Gastroesophageal sphincter (tissue), 4 donors: ENCODE measurements at regions not wholly inside any gene's neighbourhood (a gene's known extent, or its start where the extent isn't known, plus 50 kb on each side); places are given as distances from the start of the nearest gene placed in this dataset.

Experiments
- ATAC-seq: fragments of 150-250 bp; one replicate; pipeline ENCODE4 v1.9.1; 2016; ENCODE audit warnings: mild to moderate bottlenecking, moderate library complexity
- H3K27ac ChIP-seq, 4 donors: fragments of 200-600 bp; sonication (generic) in 3 of 4; 1 replicate in 3 of 4; 2 replicates in 1 of 4; pipeline ENCODE4 v1.5.1; 2016 to 2019
- H3K27me3 ChIP-seq: fragments of 200-600 bp; sonication (generic); one replicate; pipeline ENCODE4 v1.5.1; 2019
- H3K36me3 ChIP-seq, 2 donors: fragments of 200-600 bp; sonication (generic); one replicate each; pipeline ENCODE4 v1.5.1; 2019; ENCODE audit warnings: control low read depth in 1 of 2
- H3K4me1 ChIP-seq, 3 donors: fragments of 200-600 bp; sonication (generic); 1 replicate in 2 of 3; 2 replicates in 1 of 3; pipeline ENCODE4 v1.5.1; 2016 to 2019; ENCODE audit warnings: control low read depth in 2 of 3
- H3K4me3 ChIP-seq, 2 donors: fragments of 200-600 bp; sonication (generic); one replicate each; pipeline ENCODE4 v1.5.1; 2019; ENCODE audit warnings: mild to moderate bottlenecking in 1 of 2, moderate library complexity in 1 of 2
- H3K9me3 ChIP-seq, 3 donors: fragments of 200-600 bp; sonication (generic); one replicate each; pipeline ENCODE4 v1.5.1; 2017 to 2019; ENCODE audit warnings: control low read depth in 2 of 3
- EP300 ChIP-seq: sonication (generic); formaldehyde crosslinking; IDR thresholded peaks from one replicate; pipeline ENCODE4 v1.6.1; 2017; ENCODE audit warnings: antibody characterized with exemption, mild to moderate bottlenecking
- POLR2A ChIP-seq, 2 donors: fragments of 450-650 bp; IDR thresholded peaks; one replicate each; pipeline ENCODE4 v1.6.1; 2017; ENCODE audit warnings: antibody characterized with exemption in 2 of 2, mild to moderate bottlenecking in 2 of 2, moderate library complexity in 1 of 2
- POLR2AphosphoS5 ChIP-seq: sonication (generic); formaldehyde crosslinking; IDR thresholded peaks from one replicate; pipeline ENCODE4 v1.6.1; 2017; ENCODE audit warnings: antibody characterized with exemption
- WGBS, 2 donors: methylation state at CpG; one replicate each; pipeline ENCODE4 v1.1.5; 2018; ENCODE audit warnings: low coverage in 1 of 2; 5-methylcytosine and 5-hydroxymethylcytosine counted together
- TF ChIP-seq, protein P1 (sequence below), 4 experiments: fragments of 200-600 bp in 2 of 4; fragments of 450-650 bp in 2 of 4; sonication (generic) in 1 of 4; IDR thresholded peaks; one replicate each; pipeline ENCODE4 v1.5.1; 2017 to 2019; ENCODE audit warnings: antibody characterized with exemption in 4 of 4, mild to moderate bottlenecking in 2 of 4, moderate library complexity in 2 of 4

DNA sequence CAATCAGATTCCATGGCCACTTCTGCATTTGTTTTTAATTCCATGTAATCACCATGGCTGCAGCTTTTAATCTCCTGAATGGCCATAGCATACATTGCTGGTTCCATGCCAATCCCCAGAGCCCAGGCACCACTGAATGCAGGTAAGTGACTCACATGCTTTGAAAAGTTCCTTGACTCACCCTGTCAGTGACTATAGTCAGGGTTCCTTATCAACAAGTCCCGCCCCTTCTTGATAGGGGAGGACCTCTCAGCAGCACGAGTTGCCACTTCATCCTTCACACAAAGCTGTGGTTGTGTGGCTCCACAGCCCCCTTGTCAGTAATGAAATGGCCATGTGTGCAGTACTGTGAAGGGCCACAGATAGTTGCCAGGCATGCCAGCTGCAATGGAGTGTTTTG, 516.6 kb downstream of the PPARGC1A start:
- no CpG with 5 or more reads among the region's 2 CpGs for WGBS, 2 donors
- Histone ChIP-seq H3K4me3 (no peak overlapping the region), H3K27me3 (no peaks in the 10 kb centered on the region), H3K4me1 (peaks cover 0 to 7% (median 0%) of the 10 kb centered on the region in 3 donors), H3K27ac (peak overlapping the region in 1 of 4 donors; percentile 35), H3K36me3 (no peaks in the 10 kb centered on the region), H3K9me3 (no peaks in the 10 kb centered on the region)
- ATAC-seq, result no peak
- TF ChIP-seq POLR2AphosphoS5 (no peak), EP300 (no peak), POLR2A (IDR thresholded peaks at IDR 0.05) (no peak)
- TF ChIP-seq, protein P1, sequence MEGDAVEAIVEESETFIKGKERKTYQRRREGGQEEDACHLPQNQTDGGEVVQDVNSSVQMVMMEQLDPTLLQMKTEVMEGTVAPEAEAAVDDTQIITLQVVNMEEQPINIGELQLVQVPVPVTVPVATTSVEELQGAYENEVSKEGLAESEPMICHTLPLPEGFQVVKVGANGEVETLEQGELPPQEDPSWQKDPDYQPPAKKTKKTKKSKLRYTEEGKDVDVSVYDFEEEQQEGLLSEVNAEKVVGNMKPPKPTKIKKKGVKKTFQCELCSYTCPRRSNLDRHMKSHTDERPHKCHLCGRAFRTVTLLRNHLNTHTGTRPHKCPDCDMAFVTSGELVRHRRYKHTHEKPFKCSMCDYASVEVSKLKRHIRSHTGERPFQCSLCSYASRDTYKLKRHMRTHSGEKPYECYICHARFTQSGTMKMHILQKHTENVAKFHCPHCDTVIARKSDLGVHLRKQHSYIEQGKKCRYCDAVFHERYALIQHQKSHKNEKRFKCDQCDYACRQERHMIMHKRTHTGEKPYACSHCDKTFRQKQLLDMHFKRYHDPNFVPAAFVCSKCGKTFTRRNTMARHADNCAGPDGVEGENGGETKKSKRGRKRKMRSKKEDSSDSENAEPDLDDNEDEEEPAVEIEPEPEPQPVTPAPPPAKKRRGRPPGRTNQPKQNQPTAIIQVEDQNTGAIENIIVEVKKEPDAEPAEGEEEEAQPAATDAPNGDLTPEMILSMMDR (IDR thresholded peaks at IDR 0.05), result no peak

DNA sequence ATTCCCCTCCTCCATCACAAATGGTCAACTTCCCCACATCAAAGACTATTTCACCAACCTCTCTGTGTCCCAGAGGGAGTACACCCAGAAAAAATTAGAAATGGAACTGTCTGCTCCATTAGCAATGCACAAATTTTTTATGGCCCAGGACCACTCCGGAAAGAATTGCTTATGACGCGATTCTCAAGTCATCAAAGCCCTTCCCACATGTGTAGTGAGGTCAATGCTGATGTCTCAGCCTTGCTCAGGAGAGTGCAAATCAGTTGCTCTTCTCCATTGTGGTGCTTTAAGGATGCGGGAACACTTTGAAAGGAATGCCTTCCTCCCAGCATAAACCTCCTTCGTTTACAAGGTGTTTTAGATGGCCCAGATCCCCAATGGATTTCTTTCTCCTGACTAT, 518.3 kb downstream of the PPARGC1A start:
- Histone ChIP-seq H3K27me3 (no peaks in the 10 kb centered on the region), H3K4me1 (peaks cover 0 to 7% (median 0%) of the 10 kb centered on the region in 3 donors), H3K4me3 (no peak overlapping the region), H3K36me3 (no peaks in the 10 kb centered on the region), H3K9me3 (no peaks in the 10 kb centered on the region), H3K27ac (no peak overlapping the region)
- TF ChIP-seq POLR2A (IDR thresholded peaks at IDR 0.05) (no peak), POLR2AphosphoS5 (no peak), EP300 (no peak)
- TF ChIP-seq, protein P1 (IDR thresholded peaks at IDR 0.05), result no peak
- no peak for ATAC-seq
- WGBS, 2 donors, result 85 to 93% methylated on average over 4 to 5 of the region's 5 CpGs

- TF ChIP-seq POLR2A (IDR thresholded peaks at IDR 0.05) (no peak), EP300 (no peak), POLR2AphosphoS5 (no peak)
- TF ChIP-seq, protein P1 (IDR thresholded peaks at IDR 0.05), result no peak
- peaks cover 0 to 7% (median 0%) of the 10 kb centered on the region in 3 donors for H3K4me1 ChIP-seq
- H3K36me3 ChIP-seq, result no peaks in the 10 kb centered on the region
- H3K4me3 ChIP-seq, result no peak overlapping the region
- no peaks in the 10 kb centered on the region for H3K9me3 ChIP-seq
- no peak overlapping the region for H3K27ac ChIP-seq
- H3K27me3 ChIP-seq, result no peaks in the 10 kb centered on the region
- WGBS, 2 donors, result 43% methylated on average over 1 to 2 of the region's 3 CpGs
- no peak for ATAC-seq
Observed at GRCh38 chr4:23369331-23369730, 520.5 kb downstream of the PPARGC1A start.

DNA sequence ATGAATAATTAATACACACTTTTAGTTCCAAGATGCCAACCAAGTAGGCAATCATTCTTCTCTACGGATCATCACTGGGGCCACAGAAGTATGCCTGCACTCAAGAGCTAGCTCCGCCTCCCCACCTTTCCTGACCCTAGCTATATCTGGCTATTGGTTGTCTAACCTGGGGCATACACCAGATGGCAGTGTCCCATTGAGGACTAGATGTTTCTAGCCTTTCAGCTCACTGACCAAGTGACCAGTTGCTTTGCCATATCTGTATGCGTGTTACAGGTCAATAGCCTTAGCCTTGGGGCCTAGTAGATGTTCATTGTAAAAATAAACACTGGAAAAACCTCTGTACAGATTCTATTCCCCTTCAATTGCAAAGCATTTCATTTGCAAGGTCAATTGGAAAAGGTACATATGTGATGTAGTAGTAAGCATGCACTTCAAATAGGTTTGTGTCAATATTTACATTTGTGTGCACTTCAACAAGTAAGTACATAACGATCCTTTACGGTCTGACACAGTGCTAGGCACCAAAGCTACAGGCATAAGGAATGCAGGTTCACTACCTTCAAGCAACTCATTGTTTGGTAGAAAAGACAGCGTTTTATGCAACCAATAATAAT, 521.7 kb downstream of the PPARGC1A start:
- no peak for ATAC-seq
- Histone ChIP-seq H3K4me3 (no peak overlapping the region), H3K27ac (no peak overlapping the region), H3K9me3 (no peaks in the 10 kb centered on the region), H3K4me1 (peaks cover 0 to 3% (median 0%) of the 10 kb centered on the region in 3 donors), H3K27me3 (no peaks in the 10 kb centered on the region), H3K36me3 (no peaks in the 10 kb centered on the region)
- TF ChIP-seq, protein P1 (IDR thresholded peaks at IDR 0.05), result peak in 1 of 4 experiments; percentile 42
- no peak for TF ChIP-seq POLR2A (IDR thresholded peaks at IDR 0.05)
- TF ChIP-seq POLR2AphosphoS5, result no peak
- 81 to 84% methylated on average over 6 of the region's 6 CpGs for WGBS, 2 donors

GRCh38 chr4:23366557-23366906, 523.3 kb downstream of the PPARGC1A start:
- H3K9me3 ChIP-seq, result no peaks in the 10 kb centered on the region
- no peak for ATAC-seq
- WGBS, 2 donors, result 80% methylated on average over 1 of the region's 1 CpG
- H3K4me1 ChIP-seq, result no peaks in the 10 kb centered on the region
- no peak overlapping the region for H3K4me3 ChIP-seq
- no peak overlapping the region for H3K27ac ChIP-seq
- TF ChIP-seq EP300, result no peak
- TF ChIP-seq POLR2A (IDR thresholded peaks at IDR 0.05), result no peak
- TF ChIP-seq, protein P1 (IDR thresholded peaks at IDR 0.05), result no peak
- TF ChIP-seq POLR2AphosphoS5, result no peak
- no peaks in the 10 kb centered on the region for H3K27me3 ChIP-seq
- no peaks in the 10 kb centered on the region for H3K36me3 ChIP-seq
